ENCODE measurements at regions not wholly inside any gene's neighbourhood (a gene's known extent, or its start where the extent isn't known, plus 50 kb on each side); places are given as distances from the start of the nearest gene placed in this dataset.

- no peak for DNase-seq
Observed at GRCh38 chr22:47769652-47770051, 1007.2 kb downstream of the TBC1D22A start.

GRCh38 chr22:47768027-47768426, 1005.6 kb downstream of the TBC1D22A start:
- no peak for DNase-seq

GRCh38 chr22:47767403-47767802, 1005.0 kb downstream of the TBC1D22A start:
- DNase-seq, result no peak

- no peak for DNase-seq
Observed at GRCh38 chr22:47765757-47766156, 1003.3 kb downstream of the TBC1D22A start.

- DNase-seq, result no peak
Observed at GRCh38 chr22:47762141-47762540, 999.7 kb downstream of the TBC1D22A start.

- DNase-seq, result no peak
Observed at GRCh38 chr22:47759909-47760308, 997.5 kb downstream of the TBC1D22A start.

- DNase-seq, result no peak
Observed at GRCh38 chr22:47757741-47758140, 995.3 kb downstream of the TBC1D22A start.

GRCh38 chr22:47750086-47750485, 987.6 kb downstream of the TBC1D22A start:
- DNase-seq, result no peak

GRCh38 chr22:47748957-47749356, 986.5 kb downstream of the TBC1D22A start:
- no peak for DNase-seq

- no peak for DNase-seq
Observed at GRCh38 chr22:47748271-47748670, 985.8 kb downstream of the TBC1D22A start.

- no peak for DNase-seq
Observed at GRCh38 chr22:47740109-47740805, 977.8 kb downstream of the TBC1D22A start.

GRCh38 chr22:47739291-47740015, 977.0 kb downstream of the TBC1D22A start:
- DNase-seq, result no peak

- DNase-seq, result no peak
Observed at GRCh38 chr22:47738472-47739013, 976.1 kb downstream of the TBC1D22A start.

GRCh38 chr22:47736186-47737034, 974.0 kb downstream of the TBC1D22A start:
- no peak for DNase-seq

- DNase-seq, result no peak
Observed at GRCh38 chr22:47734511-47734910, 972.1 kb downstream of the TBC1D22A start.

- no peak for DNase-seq
Observed at GRCh38 chr22:47727641-47728040, 965.2 kb downstream of the TBC1D22A start.

- no peak for DNase-seq
Observed at GRCh38 chr22:47724751-47725150, 962.3 kb downstream of the TBC1D22A start.

GRCh38 chr22:47724030-47724429, 961.6 kb downstream of the TBC1D22A start:
- no peak for DNase-seq

GRCh38 chr22:47718337-47718736, 955.9 kb downstream of the TBC1D22A start:
- DNase-seq, result no peak

GRCh38 chr22:47716890-47717615, 954.6 kb downstream of the TBC1D22A start:
- DNase-seq, result no peak

- DNase-seq, result no peak
Observed at GRCh38 chr22:47715866-47716578, 953.6 kb downstream of the TBC1D22A start.

GRCh38 chr22:47713941-47714340, 951.5 kb downstream of the TBC1D22A start:
- no peak for DNase-seq
